NCI-H1436 treated with DMSO at 0.1 percent for 48 hours (cell line): ENCODE measurements at regions not wholly inside any gene's neighbourhood (a gene's known extent, or its start where the extent isn't known, plus 50 kb on each side); places are given as distances from the start of the nearest gene placed in this dataset.

ENCODE experiments used
- DNase-seq: peaks from one replicate; lab custom pipeline; 2025; lab: John Stamatoyannopoulos, UW

- DNase-seq = no peak
Measured at GRCh38 chr10:128875030-128875744, 591.9 kb upstream of the MGMT start.

GRCh38 chr10:128875956-128876736, 590.9 kb upstream of the MGMT start:
- no peak for DNase-seq

DNA sequence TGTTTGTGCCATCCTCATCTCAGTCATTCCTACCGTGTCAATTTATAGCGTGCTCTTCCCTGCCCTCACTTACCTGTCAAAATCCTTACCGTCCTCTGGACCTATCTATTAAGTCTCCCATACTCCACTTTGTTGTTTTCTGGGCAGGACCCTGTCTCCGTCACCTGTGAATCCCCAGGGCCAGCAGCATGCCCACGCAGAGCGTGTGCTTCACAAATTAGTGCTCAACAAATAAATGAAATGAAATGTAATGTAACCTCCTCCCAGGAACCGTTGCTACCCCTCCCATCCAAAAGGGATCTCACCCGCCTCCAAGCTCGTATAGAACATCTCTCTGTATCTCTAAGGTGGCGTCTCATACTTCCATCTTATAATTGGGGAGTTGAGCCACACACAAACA, 589.9 kb upstream of the MGMT start:
- DNase-seq = no peak

DNA sequence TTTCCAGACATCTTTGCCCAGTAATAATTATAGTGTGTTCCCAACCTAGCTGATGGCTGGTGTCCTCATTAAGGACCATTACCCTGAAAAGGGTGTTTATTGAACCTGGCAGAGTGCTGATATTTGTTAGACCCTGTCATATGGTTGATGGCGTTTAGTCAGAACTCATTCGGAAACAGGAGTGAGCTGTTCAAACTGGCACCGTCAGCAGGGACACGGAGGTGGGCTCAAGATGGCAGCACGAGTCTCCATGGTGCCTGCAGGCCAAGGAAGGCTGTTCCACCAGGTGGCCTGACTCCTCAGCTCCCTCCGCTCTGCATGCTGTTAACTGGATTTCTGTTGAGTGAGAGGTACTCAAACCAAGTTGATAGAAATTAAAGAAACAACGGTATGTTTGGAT, 589.1 kb upstream of the MGMT start:
- no peak for DNase-seq

- DNase-seq = no peak
Measured at GRCh38 chr10:128879030-128879429, 588.0 kb upstream of the MGMT start.

DNA sequence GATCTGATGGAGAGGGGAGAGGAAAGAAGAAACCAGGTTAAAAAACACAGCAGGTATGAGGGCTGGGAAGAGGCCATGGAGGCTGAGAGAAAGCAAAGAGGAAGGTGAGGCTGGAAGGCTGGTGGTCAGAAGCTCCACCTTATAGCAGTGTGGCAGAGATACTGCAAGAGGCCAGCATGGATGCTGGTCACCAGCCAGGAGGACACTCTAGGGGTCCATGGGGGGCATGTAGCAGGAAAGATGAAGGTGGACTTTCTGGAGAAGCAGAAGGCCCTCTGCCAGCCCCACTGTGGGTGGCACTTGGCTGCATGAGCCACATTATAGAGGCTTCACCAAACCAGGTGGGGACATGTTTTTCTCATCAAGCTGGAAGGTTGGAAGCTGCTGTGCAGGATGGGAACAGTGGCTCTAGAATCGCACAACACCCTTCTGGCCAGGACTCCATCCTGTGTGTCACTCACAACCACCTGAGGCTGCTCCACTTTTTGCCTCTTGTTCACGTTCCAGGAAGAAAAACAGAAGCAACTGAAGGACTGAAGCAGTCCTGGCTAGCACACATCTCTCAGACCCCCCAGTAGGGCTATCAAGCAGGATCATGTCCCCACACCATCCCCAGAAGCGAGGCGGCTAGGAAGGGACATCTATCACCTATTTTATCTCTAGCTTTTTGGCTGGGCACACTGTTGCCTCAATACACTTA, 587.5 kb upstream of the MGMT start:
- DNase-seq = no peak

DNA sequence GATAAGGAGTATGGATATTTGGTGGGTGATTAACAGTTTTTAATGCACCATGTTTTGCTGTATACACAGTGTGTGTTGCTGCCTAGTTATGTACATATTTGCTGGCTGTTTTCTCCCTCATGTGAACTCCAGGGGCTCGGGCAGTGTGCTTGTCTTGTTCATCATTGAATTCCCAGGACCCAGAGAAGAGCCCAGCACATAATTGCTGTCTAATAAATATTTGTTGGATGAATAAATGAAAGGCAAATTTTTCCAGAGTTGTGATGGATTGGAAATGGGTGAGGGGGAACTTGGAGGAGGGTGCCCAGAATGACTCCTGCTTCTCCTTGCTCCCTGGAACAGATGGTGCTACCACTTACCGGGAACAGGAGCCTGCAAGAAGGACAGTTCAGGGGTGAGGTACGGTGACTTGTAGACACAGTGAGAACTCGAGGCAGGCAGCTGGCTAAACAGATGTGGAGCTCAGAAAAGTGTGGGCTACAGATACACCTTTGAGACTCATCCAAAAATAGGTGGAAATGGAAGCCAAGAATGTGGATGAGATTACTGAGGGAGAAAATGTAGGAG, 586.8 kb upstream of the MGMT start:
- no peak for DNase-seq

DNA sequence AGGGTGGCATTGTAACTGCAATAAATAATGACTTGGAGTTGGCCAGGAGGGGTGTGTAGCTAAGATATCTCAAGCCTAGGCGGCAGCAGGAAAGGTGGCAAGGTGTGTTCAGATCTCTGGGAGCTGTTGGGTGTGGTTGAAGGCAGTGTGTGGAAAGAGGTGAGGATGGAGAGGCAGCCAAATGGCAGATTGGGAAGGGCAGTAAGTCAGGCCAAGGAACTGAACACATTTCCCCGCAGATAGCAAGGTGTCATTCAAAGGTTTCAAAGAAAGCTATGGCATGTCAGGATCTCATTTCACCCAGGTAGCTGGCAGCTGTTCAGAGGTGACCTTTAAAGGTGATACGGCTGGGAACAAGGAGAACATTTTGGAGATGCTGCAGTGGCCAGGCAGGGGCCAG, 586.0 kb upstream of the MGMT start:
- no peak for DNase-seq

DNA sequence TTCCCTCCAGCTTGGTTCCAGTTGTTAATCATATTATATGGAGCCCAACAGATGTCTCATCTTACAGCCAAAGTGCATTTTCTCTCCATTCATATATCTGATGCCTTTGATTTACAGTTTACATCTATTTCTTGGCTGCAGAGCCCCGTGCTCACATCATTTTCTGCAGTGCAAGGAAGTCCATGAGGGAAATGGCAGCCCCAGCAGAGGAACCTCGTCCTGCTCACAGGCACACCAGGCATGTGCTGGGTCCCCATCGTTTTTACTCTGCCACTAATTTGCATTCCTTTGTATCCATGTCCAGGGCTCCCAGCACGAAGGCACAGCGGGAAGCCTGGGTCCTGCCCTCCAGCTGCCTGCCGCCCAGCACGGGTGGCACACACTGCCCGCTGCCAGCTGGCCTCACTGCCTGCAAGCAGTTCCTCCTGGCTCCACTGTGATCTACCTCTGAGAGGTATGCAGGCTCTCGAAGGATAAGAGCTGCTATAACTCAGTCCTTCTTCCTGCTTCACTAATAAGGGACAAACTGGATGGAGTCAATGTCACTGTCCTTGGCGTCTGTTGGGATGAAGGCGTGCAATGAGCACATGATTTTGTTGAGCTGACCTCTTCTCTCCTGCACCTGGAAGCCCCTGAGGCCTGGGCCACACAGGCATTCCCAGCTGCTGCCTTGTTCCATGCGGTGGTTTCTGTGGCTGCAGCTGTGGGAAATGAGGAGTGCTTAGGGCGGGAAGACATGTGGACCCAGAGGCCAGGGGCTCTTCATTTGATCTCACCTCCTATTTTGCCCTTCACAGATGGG, 583.6 kb upstream of the MGMT start:
- DNase-seq = no peak

DNA sequence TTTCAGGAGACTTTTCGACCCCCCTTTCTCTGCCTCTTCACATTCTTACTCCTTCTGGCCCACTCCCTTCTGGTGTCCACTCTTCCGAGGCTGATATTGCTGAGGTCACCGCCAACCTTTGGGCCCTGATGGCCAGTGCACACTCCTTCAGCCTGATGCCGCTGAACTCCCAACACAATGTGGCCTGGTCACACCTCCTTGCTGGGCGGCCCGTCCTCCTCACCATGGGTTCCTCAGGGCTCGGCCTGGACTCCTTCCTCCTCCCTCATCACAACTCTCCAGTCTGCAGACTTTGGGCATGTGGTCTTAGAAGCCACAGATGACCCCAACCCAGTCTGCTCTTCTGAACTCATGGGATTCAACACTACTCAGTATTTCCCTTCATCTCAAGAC, 583.0 kb upstream of the MGMT start:
- DNase-seq = no peak

GRCh38 chr10:128884496-128885072, 582.5 kb upstream of the MGMT start:
- no peak for DNase-seq

DNA sequence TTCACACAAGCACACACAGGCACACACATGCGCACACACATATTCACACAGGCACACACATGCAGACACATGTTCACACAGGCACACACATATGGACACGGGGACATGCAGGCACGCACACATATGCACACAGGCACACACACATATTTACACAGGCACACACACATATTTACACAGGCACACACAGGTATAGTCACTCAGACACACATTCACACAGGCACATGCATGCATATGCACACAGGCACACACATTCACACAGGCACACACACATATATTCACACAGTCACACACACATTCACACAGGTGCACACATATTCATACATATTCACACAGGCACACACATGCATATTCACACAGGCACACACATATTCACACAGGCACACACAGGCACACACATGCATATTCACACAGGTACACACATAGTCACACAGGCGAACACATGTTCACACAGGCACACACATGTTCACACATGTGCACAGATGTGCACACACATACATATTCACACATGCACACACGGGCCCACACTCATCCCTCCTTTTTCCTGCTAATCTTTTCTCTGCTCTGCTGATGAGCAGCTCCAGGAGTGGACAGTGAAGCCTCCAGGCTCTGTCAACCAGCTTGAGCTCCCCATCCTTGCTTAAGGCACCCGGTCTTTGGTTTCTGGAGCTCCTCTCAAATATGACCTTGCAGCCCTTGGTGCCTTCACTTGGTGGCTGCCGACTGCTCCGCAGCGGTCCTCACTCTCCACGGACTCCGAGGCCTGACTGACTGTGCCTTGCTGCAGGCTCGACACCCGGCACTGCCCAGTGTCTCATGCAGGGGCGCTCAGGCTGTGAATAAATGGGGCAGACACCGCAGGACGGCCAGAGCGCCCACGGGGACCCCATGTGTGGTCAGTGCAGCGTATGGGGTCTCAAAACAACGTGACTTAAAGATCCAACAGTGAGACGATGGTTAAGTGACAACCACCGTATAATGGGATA, 581.2 kb upstream of the MGMT start:
- DNase-seq = no peak

DNA sequence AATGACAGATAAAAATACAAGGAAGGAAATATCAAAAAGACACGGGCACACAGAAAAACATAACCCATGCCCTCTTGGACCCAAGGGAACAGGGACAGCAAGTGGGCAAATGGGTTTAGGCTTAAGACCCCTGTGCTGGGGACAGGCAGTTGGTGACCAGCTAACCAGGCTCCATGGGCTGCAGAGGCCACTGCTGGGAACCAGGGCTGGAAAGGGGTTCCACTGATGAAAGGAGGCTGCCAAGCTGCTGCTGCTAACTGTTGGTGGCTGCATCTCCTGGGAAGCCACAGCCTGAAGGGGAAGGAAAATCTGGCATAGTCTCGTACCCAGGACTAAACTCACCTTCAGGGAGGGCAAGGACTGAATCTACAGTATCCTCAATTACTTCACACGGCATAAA, 579.2 kb upstream of the MGMT start:
- DNase-seq = no peak

- DNase-seq = no peak
Measured at GRCh38 chr10:128892005-128892404, 575.0 kb upstream of the MGMT start.

DNA sequence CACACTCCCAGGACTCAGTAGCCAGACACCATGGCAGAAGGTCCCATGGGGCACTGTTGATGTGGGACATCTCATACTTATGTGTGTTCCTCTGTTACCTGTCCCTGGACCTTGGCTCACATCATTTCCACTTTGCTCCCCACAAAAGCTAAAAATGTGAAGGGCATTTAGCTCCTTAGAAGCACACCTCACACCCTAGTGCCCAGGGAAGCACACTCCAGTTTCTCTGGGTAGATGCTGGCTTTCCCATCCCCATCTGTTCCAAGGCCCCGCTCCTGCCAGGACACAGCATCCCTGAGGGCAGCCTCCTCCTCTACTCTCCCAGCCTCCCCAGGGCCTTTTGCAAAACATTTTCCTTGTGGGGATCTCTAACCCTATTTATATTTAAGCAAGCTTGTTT, 572.4 kb upstream of the MGMT start:
- no peak for DNase-seq

DNA sequence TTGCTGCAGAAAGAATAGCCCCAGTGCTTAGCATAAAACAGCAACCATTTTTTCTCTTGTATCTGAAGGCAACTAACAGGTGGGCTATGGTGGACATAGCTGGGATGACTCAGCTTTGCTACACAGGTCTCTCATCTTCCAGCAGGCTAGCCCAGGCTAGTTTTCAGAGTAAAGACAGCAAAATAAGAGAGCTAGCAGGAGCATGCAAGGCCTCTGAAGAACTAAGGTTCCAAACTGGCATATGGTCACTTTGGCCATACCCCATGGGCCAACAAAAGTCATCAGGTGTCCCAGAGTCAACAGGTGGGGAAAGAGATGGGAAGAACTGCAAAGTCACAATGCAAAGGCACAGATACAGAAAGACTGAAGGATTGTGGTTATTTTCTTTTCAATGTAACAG, 571.6 kb upstream of the MGMT start:
- no peak for DNase-seq

GRCh38 chr10:128896116-128896795, 570.8 kb upstream of the MGMT start:
- no peak for DNase-seq

GRCh38 chr10:128896963-128897362, 570.1 kb upstream of the MGMT start:
- no peak for DNase-seq

GRCh38 chr10:128897401-128898129, 569.5 kb upstream of the MGMT start:
- no peak for DNase-seq
